NCI-H1417 treated with DMSO at 0.1 percent for 48 hours (cell line): ENCODE measurements at regions not wholly inside any gene's neighbourhood (a gene's known extent, or its start where the extent isn't known, plus 50 kb on each side); places are given as distances from the start of the nearest gene placed in this dataset.
A peak's percentile ranks its signal among the peaks of the same experiment; 100 is the strongest.

ENCODE experiments used
- DNase-seq: peaks from one replicate; lab custom pipeline; 2025; lab: John Stamatoyannopoulos, UW

GRCh38 chr16:61323456-61323855 is 712.8 kb downstream of the CDH8 start:
- DNase-seq = peak; percentile 9

DNA sequence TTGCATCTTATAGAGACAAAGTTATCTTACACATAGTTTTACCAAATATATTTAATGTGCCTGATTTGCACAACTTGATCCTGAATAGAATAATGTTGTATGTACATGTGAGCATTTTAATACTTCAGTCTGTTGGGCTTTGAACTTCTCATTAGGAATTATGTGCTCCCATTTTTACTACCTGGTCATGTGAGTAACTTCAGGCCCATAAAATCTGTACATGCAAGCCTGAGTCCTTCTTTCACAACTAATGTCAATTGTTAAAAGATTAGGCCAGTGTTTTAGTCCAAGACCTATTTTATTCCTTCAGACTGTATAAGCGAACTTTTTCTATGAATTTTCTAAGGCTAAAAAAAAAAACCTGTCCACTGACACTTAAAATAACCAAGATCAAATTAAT is 715.4 kb downstream of the CDH8 start:
- no peak for DNase-seq

DNA sequence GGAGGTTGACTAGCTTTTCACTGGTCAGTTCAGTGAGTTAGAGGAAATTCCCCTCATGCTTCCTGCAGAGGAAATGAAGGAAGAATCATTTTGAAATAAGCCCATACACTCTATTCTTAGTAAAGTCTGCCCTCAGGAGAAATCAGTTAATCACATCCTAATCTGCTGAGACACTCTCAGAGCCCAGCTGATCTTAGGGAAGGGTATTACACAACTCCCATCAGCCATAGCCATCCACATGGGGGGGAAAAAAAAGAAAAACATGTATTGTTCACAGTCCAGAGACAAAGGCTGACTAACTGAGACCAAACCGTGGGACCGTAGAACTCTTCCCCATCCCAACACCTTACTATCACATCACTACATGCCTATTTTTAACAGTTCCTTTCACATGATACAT is 722.3 kb downstream of the CDH8 start:
- DNase-seq = no peak

- no peak for DNase-seq
Observed at GRCh38 chr16:61309386-61309785, 726.9 kb downstream of the CDH8 start.

DNA sequence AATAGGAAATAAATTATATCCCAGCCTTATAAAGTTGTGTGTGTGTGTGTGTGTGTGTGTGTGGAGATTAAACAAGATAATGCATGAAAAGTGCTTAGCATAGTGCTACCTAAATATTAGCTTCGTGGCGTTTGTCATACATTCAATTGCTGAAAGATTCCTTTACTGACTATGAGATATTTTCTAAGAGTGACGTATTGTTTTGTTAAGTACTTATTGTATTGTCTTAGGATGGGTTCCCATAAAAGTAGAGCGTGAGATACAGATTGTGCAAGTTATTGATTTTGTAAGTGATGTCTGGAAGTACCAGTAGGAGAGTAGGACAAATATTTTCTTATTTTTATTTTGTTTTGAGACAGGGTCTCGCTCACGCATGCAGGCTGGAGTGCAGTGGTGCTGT is 730.0 kb downstream of the CDH8 start:
- DNase-seq = no peak

- no peak for DNase-seq
Observed at GRCh38 chr16:61296814-61297213, 739.4 kb downstream of the CDH8 start.

DNA sequence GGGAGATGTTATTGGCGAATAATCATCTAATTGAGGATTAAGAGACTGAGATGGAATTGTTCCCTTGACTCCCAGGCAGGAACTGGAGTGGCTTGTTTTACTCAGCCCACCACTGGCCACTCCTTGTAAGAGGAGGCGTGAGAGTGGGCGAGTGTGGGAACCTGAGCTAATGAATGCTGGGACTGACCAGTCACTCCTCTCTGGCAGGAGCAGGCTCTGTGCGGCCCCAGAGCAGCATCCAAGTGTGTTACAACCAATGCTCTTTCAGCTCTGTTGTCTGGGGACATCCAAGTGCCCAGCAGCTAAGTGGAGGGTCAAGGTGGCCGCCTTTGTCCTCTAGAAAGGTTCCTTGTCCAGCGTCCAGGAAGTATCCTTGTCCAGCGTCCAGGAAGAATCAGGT is 739.9 kb downstream of the CDH8 start:
- DNase-seq = no peak

- no peak for DNase-seq
Observed at GRCh38 chr16:61295311-61295710, 740.9 kb downstream of the CDH8 start.

DNA sequence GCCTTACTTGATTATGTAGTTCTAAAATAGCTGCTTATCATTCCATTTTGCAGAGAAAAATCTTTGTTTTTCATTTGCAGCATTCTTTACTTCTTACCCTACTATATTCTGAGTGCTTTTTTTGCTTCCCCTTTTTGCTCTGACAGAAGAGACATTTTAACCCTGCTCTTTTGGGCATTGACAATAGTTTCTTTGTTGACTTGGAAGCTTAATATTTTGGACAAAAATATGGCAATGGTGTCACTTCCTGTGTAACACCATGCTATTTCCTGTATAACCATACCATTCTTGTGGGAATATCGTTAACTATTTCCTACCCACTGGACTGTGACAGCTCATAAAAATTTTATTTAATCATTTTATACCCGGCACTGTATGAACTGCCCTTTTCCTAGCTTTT is 747.1 kb downstream of the CDH8 start:
- no peak for DNase-seq

DNA sequence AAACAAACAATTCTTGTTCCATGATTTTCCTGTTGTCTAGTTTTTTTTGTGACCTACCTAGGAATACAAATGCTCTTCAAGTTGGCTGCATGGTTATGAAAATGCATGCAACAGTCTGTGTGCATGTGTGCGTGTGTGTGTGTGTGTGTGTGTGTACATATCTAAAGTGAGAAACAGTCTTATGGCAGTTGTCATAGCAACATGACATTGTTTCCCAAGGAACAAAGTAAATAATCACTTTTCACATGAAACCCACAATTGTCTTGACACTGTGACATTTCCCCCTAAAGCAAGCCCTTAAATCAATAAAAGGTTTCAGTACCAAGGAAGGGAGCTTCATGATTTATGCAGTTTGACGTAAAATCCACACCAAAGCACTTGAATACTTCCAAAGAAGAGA is 758.4 kb downstream of the CDH8 start:
- DNase-seq = no peak

DNA sequence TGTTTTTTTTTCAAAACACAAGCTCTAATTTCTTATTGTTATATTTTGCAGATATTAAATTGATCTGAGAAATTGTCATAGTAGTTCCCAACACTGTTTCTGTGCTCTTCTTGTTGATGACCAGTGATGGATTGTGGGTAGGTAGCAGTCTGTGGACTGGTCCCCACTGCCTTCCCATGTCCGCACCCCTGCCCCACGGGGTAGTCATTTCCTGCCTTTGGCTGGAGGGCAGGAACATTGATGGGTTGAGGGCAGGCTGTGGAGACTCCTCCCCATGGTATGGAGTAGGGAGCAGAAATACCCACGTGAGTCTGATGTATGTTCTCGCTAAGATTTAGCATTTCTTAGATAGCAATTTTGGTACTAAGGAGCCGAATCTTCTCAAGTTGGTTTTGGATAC is 762.0 kb downstream of the CDH8 start:
- no peak for DNase-seq

DNA sequence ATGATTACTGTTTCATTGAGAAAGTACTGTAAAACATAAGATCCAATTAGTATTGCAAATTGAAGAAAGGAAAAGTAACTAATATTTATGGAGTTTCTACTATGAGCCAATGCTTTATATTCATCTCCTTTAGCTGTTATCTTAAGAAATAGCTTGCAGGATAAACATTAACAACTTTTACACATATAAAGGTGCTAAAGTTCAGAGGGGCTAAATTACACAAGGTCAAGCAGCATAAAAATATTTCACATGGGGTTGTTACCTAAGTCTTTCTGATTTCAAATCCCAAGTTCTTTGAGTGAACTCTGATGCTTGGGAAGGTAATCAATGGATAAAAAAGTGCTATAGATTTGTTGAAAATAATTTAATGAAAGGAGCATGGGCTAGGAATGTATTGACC is 765.5 kb downstream of the CDH8 start:
- no peak for DNase-seq

GRCh38 chr16:61263400-61263799 is 772.8 kb downstream of the CDH8 start:
- no peak for DNase-seq

DNA sequence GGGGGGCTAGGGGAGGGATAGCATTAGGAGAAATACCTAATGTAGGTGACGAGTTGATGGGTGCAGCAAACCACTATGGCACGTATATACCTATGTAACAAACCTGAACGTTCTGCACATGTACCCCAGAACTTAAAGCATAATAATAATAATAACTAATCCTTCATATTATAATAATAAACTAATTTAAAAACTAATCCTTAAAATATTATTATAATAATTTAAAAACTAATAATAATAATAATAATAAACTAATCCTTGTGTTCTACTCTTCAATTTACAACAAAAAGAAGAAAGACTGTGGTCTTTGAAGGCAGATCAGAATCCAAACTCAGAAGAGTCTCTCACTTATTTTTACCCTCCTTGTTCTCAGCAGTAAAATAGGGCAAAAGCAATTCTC is 774.9 kb downstream of the CDH8 start:
- no peak for DNase-seq

DNA sequence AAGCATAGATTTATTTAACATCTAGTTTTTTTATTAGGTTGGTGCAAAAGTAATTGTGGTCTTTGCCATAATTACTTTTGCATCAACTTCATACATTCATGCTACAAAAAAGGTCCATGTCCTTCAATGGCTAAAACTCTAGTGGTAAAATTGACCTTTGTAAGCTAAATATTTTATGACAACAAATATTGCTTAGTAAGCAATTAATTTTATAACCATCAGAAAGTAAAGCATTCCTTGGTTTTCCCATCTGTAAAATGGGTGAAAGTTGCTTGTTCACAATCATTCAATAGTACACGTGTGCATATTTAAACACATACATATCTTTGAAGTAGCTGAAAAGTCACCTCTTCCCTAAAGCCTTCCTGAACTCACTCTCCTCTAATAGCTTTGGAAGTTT is 789.6 kb downstream of the CDH8 start:
- no peak for DNase-seq

GRCh38 chr16:61243954-61244353 is 792.3 kb downstream of the CDH8 start:
- DNase-seq = no peak

- DNase-seq = no peak
Observed at GRCh38 chr16:61237884-61238485, 798.3 kb downstream of the CDH8 start.

DNA sequence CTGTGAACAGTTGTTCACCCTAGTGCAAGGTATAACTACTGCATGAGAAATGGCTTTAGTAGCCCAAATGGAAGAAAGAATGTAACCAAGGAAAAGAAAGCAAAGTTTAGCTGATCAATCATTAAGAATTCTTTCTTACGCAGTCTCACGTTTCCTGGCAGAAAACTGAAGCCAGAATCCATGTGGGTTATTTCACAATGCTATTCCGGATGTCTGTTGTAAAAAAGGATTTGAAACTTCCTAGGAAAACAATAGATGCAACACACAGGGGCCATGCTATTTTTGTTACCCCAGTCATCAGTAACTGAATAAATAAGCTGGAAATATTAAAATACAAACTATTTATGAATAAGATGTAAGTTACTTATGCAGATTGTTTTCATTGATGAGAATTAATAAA is 802.5 kb downstream of the CDH8 start:
- no peak for DNase-seq

- no peak for DNase-seq
Observed at GRCh38 chr16:61228371-61228770, 807.9 kb downstream of the CDH8 start.

- DNase-seq = no peak
Observed at GRCh38 chr16:61215605-61216004, 820.6 kb downstream of the CDH8 start.

DNA sequence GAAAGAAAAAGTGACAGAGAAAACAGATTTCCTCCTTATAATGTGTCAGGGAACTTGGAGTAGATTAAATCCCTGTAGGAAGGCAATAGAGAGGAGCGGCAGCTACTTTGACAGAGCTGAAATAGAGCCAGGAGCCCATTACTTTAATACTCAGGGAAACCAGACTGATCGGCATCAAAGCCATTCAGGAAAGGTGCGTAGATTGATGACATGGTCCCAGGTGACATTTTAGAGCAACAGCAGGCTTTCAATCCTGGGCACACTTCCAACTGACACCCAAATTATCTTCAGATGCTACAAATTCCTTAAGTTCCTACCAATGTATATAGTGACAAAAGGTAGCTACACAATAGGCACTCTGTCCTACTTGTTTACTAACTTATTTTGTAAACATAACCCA is 821.5 kb downstream of the CDH8 start:
- no peak for DNase-seq

DNA sequence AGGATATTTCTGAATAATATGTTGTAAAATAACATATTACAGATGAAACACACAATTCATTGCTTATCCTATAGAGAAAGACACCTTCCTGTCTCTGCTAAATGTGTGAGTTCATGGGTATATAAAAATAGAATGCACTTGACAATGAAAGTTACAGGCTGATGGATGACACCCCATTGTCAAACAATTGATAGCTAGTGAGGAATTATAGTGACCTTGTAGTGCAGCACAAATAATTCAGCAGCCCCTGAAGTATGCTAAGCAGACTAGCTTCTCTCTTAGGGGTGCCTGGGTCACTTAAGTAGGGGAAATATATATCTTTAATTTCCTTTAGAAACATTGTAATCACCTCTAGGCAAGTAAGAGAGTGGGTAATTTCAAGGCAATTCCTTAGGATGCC is 826.2 kb downstream of the CDH8 start:
- DNase-seq = peak; percentile 2

DNA sequence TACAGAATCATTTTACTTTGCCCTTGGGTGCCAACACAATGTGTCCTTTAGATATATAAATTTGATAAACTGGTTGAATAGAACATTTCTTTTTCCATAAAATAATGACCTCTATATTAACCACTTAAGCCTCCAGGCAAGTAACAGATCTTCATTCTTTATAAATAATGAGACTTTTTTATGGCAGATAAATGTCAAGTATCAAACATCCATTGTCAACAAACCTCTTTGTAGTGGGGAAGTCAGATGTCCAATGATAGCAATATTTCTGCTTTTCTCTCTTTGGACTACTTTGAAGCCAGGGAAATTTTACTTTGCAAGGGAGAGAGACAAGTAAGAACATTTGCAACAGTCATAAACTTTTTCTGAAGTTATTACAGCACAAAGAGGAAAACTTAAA is 841.2 kb downstream of the CDH8 start:
- no peak for DNase-seq

- DNase-seq = no peak
Observed at GRCh38 chr16:61194573-61194972, 841.7 kb downstream of the CDH8 start.

GRCh38 chr16:61182391-61182790 is 853.8 kb downstream of the CDH8 start:
- DNase-seq = no peak
